ENCODE measurements at regions not wholly inside any gene's neighbourhood (a gene's known extent, or its start where the extent isn't known, plus 50 kb on each side); places are given as distances from the start of the nearest gene placed in this dataset.
A peak's percentile ranks its signal among the peaks of the same experiment; 100 is the strongest.

DNA sequence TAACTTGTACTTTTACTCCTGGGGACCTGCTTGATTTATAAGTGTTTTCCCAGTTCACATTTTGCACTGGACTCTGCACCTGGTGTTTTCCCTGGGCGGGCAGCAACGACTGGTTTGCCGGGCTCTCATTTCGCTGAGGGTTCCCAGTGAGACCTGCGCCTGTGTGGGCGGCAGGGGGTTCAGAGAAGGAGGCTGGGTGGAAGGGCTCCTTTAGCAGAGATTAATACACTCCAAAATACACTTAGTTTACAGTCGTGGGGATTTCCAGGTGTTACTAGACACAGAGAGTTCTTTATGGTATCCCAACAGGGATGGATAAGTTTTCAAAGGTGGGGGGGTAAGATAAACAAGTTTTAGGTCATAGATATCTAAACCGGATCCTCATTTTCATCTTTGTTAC lies 53.0 kb upstream of the SHISA3 start:
- TF ChIP-seq, protein P1, sequence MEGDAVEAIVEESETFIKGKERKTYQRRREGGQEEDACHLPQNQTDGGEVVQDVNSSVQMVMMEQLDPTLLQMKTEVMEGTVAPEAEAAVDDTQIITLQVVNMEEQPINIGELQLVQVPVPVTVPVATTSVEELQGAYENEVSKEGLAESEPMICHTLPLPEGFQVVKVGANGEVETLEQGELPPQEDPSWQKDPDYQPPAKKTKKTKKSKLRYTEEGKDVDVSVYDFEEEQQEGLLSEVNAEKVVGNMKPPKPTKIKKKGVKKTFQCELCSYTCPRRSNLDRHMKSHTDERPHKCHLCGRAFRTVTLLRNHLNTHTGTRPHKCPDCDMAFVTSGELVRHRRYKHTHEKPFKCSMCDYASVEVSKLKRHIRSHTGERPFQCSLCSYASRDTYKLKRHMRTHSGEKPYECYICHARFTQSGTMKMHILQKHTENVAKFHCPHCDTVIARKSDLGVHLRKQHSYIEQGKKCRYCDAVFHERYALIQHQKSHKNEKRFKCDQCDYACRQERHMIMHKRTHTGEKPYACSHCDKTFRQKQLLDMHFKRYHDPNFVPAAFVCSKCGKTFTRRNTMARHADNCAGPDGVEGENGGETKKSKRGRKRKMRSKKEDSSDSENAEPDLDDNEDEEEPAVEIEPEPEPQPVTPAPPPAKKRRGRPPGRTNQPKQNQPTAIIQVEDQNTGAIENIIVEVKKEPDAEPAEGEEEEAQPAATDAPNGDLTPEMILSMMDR (IDR thresholded peaks at IDR 0.05; ENCODE audit: low read depth, low read length): no peak
- DNase-seq (ENCODE audit: low read depth in 2 of 2): no peak
- no peak overlapping the region for H3K4me3 ChIP-seq (replicated peaks in 1 of 2; ENCODE audit: low read depth in 2 of 2, low read length in 2 of 2)

DNA sequence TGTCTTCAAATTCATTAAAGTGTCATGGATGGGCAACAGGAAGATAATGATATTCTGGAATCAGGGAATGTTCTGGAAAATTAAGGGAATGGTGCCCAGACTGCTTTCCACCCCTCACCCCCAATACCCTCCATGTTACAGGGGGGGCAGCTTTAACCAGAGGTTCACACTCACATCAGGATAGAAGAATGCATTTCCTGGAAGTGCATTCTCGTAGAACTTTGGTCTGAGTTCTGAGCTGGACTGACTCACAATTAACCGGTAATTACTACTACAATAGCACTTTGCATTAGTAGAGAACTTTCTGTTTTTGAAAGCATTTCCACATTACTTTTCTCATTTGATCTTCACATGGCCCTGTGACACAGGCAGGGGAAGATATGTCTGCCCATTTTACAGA lies 52.5 kb upstream of the SHISA3 start:
- TF ChIP-seq, protein P1 (IDR thresholded peaks at IDR 0.05; ENCODE audit: low read depth, low read length): no peak
- DNase-seq (ENCODE audit: low read depth in 2 of 2): peak in 1 of 2 donors; percentile 45

DNA sequence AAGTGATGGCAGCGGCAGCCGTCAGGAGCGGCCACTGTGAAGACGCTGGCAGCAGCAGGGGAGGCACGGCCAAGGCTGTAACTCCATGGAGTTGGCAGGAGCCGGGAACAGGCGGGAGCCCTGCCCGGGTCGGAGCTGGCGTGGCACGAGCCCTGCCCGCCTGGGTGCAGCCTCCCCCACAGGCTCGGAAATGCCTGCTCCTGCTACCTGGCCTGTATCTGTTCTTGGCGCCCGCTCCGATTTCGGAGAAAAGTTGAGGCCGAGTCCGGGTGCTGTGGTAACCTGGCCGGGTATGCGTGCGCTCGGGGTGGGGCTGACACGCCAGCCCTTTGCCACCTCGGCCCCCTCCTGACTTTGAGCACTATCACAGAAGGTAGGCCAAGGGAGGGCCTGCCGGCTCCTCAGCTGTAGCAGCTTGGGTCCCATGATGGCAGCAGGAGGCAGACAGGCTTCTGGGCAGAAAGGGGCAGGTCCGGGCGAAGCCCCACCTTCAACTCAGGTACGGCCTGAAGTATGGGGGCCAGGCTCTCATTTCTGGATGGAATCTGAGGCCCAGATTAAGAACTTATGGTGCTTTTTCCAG lies 51.2 kb upstream of the SHISA3 start:
- TF ChIP-seq, protein P1 (IDR thresholded peaks at IDR 0.05; ENCODE audit: low read depth, low read length): no peak
- no peak for DNase-seq (ENCODE audit: low read depth in 2 of 2)
- H3K4me3 ChIP-seq (replicated peaks in 1 of 2; ENCODE audit: low read depth in 2 of 2, low read length in 2 of 2): no peak overlapping the region

More for the DNA sequence above, 52.5 kb upstream of the SHISA3 start:
- no peak overlapping the region for H3K4me3 ChIP-seq (replicated peaks in 1 of 2; ENCODE audit: low read depth in 2 of 2, low read length in 2 of 2)

DNA sequence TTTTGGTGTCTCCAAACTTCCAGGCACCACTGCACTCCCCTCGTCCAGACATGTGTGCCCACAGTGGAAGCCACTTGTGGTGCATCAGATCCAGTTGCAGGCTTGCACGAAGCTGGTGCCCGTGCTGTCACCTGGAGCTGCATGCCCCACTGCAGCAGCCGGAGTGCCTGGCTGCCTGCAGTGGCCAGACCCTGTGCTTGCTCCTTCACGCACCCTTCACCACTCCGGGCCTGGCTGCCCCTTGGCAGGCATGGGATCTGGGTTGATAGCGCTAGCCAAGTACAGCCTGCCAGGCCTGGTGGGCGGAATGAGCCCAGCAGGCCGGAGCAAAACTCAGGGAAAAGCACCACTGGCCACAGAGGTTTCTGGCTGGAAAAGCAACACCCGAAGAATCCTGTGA lies 50.2 kb upstream of the SHISA3 start:
- TF ChIP-seq, protein P1 (IDR thresholded peaks at IDR 0.05; ENCODE audit: low read depth, low read length): no peak
- H3K4me3 ChIP-seq (replicated peaks in 1 of 2; ENCODE audit: low read depth in 2 of 2, low read length in 2 of 2): no peak overlapping the region
- no peak for DNase-seq (ENCODE audit: low read depth in 2 of 2)

Measured in cardiac fibroblast (primary cell).